Nephron (organoid): ENCODE measurements at regions not wholly inside any gene's neighbourhood (a gene's known extent, or its start where the extent isn't known, plus 50 kb on each side); places are given as distances from the start of the nearest gene placed in this dataset.

Experiments
- H3K27ac Mint-ChIP-seq, 3 experiments: 2 replicates each; pipeline ENCODE4 v1.8.0; 2020; ENCODE audit warnings: mixed read lengths in 3 of 3, mild to moderate bottlenecking in 2 of 3, moderate library complexity in 1 of 3
- H3K27me3 Mint-ChIP-seq: 2 replicates; pipeline ENCODE4 v1.8.0; 2021; ENCODE audit warnings: low read depth, mild to moderate bottlenecking, moderate library complexity, mixed read lengths
- H3K36me3 Mint-ChIP-seq: 2 replicates; pipeline ENCODE4 v1.8.0; 2020; ENCODE audit warnings: low read depth, mixed read lengths
- H3K4me1 Mint-ChIP-seq: 2 replicates; pipeline ENCODE4 v1.8.0; 2020; ENCODE audit warnings: mixed read lengths
- H3K4me3 Mint-ChIP-seq, 3 experiments: 2 replicates each; pipeline ENCODE4 v1.8.0; 2020; ENCODE audit warnings: mild to moderate bottlenecking in 3 of 3, mixed read lengths in 3 of 3, moderate library complexity in 2 of 3
- H3K9me3 Mint-ChIP-seq: 2 replicates; pipeline ENCODE4 v1.8.0; 2020; ENCODE audit warnings: mixed read lengths
- TF ChIP-seq, protein P1 (sequence below), 3 experiments: fragments of 200-600 bp; sonication (generic); IDR thresholded peaks; one replicate each; pipeline ENCODE4 v1.5.0; 2021; ENCODE audit warnings: antibody characterized with exemption in 3 of 3; ENCODE audit not compliant: unreplicated experiment in 3 of 3

DNA sequence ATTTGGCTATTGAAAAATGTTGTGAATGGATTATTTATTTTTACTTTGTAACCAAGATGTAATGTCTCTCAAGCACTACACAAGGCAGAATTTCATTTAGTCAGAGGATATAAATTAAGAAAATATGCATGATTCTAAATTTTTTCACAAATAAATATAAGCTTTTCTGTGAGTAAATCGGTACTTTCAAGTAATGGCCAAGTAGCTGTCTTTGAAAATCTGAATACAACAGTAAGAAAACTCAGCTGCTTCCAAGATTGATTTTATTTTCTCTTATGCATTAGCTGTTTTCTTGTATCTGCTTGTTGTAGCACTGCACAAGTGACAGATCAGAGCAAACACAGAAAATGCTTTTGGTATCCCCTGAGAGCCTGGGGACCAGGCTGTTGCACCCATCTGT is 998.5 kb upstream of the GHITM start:
- TF ChIP-seq, protein P1, sequence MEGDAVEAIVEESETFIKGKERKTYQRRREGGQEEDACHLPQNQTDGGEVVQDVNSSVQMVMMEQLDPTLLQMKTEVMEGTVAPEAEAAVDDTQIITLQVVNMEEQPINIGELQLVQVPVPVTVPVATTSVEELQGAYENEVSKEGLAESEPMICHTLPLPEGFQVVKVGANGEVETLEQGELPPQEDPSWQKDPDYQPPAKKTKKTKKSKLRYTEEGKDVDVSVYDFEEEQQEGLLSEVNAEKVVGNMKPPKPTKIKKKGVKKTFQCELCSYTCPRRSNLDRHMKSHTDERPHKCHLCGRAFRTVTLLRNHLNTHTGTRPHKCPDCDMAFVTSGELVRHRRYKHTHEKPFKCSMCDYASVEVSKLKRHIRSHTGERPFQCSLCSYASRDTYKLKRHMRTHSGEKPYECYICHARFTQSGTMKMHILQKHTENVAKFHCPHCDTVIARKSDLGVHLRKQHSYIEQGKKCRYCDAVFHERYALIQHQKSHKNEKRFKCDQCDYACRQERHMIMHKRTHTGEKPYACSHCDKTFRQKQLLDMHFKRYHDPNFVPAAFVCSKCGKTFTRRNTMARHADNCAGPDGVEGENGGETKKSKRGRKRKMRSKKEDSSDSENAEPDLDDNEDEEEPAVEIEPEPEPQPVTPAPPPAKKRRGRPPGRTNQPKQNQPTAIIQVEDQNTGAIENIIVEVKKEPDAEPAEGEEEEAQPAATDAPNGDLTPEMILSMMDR (IDR thresholded peaks at IDR 0.05; ENCODE audit: unreplicated experiment in 3 of 3) = no peak
- Mint-ChIP-seq H3K27ac (no peak overlapping the region), H3K36me3 (no peaks in the 10 kb centered on the region), H3K4me3 (no peak overlapping the region), H3K4me1 (no peaks in the 10 kb centered on the region), H3K27me3 (peaks cover 4% of the 10 kb centered on the region), H3K9me3 (no peaks in the 10 kb centered on the region)

DNA sequence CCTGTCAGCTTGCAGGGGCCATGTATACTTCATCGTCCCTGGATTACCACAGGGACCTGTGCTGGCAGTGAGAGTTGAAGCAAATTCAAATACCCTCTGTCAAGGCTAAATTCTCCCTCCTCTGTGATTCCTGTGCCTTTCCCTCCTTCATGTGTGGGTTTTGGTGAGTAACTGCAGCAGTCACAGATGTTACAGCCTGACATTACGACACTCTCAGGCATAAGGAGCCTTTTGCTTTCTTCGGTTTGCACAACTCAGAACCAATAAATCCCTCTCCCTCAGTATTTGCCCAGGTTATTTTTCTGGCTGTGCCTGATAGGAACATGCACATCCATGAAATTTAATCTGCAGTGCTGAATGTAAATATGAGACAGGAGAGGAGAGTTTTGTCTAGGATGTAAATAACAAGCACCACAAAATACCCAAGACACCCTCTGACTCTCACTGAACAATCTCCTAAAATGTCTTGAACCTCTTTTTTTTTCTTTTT is 997.2 kb upstream of the GHITM start:
- TF ChIP-seq, protein P1 (IDR thresholded peaks at IDR 0.05; ENCODE audit: unreplicated experiment in 3 of 3) = no peak
- H3K27ac Mint-ChIP-seq = no peak overlapping the region
- no peaks in the 10 kb centered on the region for H3K9me3 Mint-ChIP-seq
- H3K36me3 Mint-ChIP-seq = no peaks in the 10 kb centered on the region
- no peaks in the 10 kb centered on the region for H3K4me1 Mint-ChIP-seq
- H3K4me3 Mint-ChIP-seq = no peak overlapping the region
- peaks cover 4% of the 10 kb centered on the region for H3K27me3 Mint-ChIP-seq

DNA sequence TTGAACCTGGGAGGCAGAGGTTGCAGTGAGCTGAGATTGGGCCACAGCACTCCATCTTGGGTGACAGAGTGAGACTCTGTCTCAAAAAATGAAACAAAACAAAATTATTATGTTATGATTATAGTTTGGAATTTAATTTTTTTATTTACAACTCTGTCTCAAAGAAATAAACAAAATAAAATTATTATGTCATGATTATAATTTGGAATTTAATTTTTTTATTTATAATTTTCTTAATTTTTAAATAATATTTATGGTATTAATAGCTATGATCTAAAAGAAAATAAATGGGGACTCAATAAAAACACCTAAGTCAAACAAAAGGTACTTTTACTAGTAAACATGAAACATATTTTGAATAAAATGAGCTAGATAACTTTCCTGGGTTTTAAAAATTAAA is 994.8 kb upstream of the GHITM start:
- H3K4me3 Mint-ChIP-seq = no peak overlapping the region
- H3K27me3 Mint-ChIP-seq = peaks cover 4% of the 10 kb centered on the region
- no peaks in the 10 kb centered on the region for H3K36me3 Mint-ChIP-seq
- TF ChIP-seq, protein P1 (IDR thresholded peaks at IDR 0.05; ENCODE audit: unreplicated experiment in 3 of 3) = no peak
- no peaks in the 10 kb centered on the region for H3K4me1 Mint-ChIP-seq
- no peak overlapping the region for H3K27ac Mint-ChIP-seq
- no peaks in the 10 kb centered on the region for H3K9me3 Mint-ChIP-seq

DNA sequence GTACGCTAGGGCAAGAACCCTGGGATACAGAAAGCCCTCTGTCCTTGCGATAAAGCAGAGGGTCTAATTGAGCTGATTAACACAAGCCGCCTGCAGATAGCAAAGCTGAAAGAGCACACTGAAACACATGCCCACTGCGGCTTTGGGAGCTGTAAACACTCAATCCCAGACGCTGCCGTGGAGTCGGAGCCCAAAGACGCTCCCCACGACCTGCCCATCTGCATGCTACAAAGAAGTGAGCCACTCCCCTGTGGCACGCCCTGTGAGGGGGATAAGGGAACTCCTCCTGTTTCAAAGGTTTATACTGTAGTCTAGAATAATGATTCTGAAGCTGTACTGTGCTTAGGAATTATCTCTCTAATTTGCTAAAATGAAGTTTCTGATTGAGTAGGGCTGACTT is 985.6 kb upstream of the GHITM start:
- Mint-ChIP-seq H3K36me3 (no peaks in the 10 kb centered on the region), H3K27me3 (no peaks in the 10 kb centered on the region), H3K4me1 (no peaks in the 10 kb centered on the region), H3K4me3 (no peak overlapping the region), H3K27ac (no peak overlapping the region), H3K9me3 (no peaks in the 10 kb centered on the region)
- TF ChIP-seq, protein P1 (IDR thresholded peaks at IDR 0.05; ENCODE audit: unreplicated experiment in 3 of 3) = no peak

DNA sequence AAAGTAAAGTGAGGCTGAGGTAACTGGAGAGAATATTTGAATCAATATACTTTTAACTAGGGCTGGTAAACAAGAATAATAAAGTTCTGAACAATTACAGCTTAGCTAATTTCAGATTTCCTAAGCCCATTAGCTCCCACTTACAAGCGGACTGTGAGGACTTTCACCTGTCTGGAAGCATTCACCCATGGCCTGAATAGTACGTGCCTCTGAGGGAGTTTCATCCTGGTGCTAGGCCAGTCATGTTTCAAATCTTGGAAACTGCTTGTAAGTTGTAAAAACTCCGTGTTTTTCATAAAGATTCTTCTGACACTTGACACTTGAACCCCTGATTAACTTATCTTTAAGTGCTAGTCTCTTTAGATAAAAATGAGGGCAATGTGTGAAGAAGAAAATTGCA is 975.2 kb upstream of the GHITM start:
- TF ChIP-seq, protein P1 (IDR thresholded peaks at IDR 0.05; ENCODE audit: unreplicated experiment in 3 of 3) = no peak
- Mint-ChIP-seq H3K27me3 (no peaks in the 10 kb centered on the region), H3K4me3 (no peak overlapping the region), H3K36me3 (no peaks in the 10 kb centered on the region), H3K9me3 (no peaks in the 10 kb centered on the region), H3K4me1 (peaks cover 14% of the 10 kb centered on the region), H3K27ac (peak overlapping the region; percentile 60 to 62 (median 61))

DNA sequence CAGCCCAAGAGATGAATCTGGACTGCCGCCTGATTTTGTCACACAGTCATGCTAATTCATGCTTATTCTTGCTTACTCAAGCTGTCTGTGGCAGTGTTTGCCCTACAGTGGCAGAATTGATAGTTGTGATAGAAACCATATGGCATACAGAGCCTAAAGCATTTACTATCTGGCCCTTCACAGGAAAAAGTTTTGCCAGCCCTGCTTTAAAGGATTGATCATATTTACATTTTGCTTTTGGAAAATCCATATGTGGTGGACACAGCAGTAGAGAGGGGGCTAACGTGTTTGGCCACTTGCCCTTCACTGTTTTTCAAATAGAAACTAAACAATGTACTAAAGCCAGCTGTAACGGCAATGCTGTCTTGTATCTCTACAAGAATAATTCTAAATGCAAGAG is 974.0 kb upstream of the GHITM start:
- no peak overlapping the region for H3K4me3 Mint-ChIP-seq
- H3K27ac Mint-ChIP-seq = peak overlapping the region; percentile 60 to 62 (median 61)
- H3K36me3 Mint-ChIP-seq = no peaks in the 10 kb centered on the region
- no peaks in the 10 kb centered on the region for H3K27me3 Mint-ChIP-seq
- no peaks in the 10 kb centered on the region for H3K9me3 Mint-ChIP-seq
- H3K4me1 Mint-ChIP-seq = peaks cover 14% of the 10 kb centered on the region
- TF ChIP-seq, protein P1 (IDR thresholded peaks at IDR 0.05; ENCODE audit: unreplicated experiment in 3 of 3) = no peak
